ENCODE measurements at regions not wholly inside any gene's neighbourhood (a gene's known extent, or its start where the extent isn't known, plus 50 kb on each side); places are given as distances from the start of the nearest gene placed in this dataset.

DNA sequence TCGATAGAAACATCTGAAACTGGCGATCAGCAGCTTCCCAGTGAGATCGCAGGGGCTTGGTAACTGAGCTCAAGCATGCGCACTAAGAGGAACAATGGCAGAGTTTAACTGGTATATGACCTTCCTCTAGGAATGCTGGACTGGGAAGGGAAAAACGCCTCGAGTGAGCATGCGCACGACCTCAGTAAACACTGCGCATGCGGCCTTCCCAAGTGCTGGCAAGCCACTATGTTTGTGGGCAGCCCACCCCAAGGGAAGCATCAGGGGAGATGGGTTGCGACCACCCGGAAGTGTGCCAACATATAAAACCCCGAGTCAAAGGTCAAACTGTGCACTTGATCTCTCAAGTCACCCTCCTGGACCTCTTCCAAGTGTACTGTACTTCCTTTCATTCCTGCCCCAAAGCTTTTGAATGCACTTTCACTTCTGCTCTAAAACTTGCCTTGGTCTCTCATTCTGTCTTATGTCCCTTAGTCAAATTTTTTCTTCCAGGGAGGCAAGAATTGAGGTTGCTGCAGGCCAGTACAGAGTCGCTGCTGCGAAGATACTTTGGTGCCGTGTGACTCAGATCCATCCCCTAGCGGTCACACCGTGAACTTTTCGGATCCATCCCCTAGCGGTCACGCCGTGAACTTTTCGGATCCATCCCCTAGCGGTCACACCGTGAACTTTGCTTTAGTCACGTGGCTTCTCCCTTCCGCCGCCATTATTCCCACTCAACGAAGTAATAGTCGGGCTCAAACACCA is 243.3 kb downstream of the FAM43A start:
- H3K9me2 ChIP-seq (ENCODE audit: insufficient read depth) = 0 out of 2 replicates have a peak, but pooled peaks cover 3% of the 10 kb centered on the region
- POLR2A ChIA-PET (ENCODE audit: unreplicated experiment) = no interaction called here
- H3K4me3 ChIP-seq = no peak overlapping the region
- no peak for DNase-seq
- no peaks in the 10 kb centered on the region for H4K20me1 ChIP-seq (ENCODE audit: insufficient read depth)
- H3K4me1 ChIP-seq (replicated peaks; ENCODE audit: insufficient read depth) = peaks cover 30% of the 10 kb centered on the region
- CTCF ChIA-PET = interaction anchor here (0.7 to 0.8 kb wide), 2 partner anchors 25 to 246 kb away, joined by 3 read pairs; no protein-coding TSS in a partner anchor
- H3K9me3 ChIP-seq (ENCODE audit: insufficient read depth, low read depth) = peaks cover 7% of the 10 kb centered on the region; the same call in 1 of the 2 replicates
- intact Hi-C loops (cut with micrococcal nuclease; ENCODE audit: unreplicated experiment) = no loop called here
- H3K27ac ChIP-seq = no peak overlapping the region
- peaks cover 18% of the 10 kb centered on the region for H3F3A ChIP-seq (ENCODE audit: insufficient read depth, low read depth)
- no TSS peak for BruUV-seq (replicated peaks)
- no peak overlapping the region for H3K4me2 ChIP-seq
- H2AFZ ChIP-seq = no peak overlapping the region
- H3K36me3 ChIP-seq (ENCODE audit: low read depth) = no peaks in the 10 kb centered on the region
- H3K27me3 ChIP-seq (ENCODE audit: insufficient read depth, low read depth) = no peaks in the 10 kb centered on the region
- no peak for TF ChIP-seq EZH2 (IDR thresholded peaks at IDR 0.05; ENCODE audit: low read depth)
- TF ChIP-seq, protein P1, sequence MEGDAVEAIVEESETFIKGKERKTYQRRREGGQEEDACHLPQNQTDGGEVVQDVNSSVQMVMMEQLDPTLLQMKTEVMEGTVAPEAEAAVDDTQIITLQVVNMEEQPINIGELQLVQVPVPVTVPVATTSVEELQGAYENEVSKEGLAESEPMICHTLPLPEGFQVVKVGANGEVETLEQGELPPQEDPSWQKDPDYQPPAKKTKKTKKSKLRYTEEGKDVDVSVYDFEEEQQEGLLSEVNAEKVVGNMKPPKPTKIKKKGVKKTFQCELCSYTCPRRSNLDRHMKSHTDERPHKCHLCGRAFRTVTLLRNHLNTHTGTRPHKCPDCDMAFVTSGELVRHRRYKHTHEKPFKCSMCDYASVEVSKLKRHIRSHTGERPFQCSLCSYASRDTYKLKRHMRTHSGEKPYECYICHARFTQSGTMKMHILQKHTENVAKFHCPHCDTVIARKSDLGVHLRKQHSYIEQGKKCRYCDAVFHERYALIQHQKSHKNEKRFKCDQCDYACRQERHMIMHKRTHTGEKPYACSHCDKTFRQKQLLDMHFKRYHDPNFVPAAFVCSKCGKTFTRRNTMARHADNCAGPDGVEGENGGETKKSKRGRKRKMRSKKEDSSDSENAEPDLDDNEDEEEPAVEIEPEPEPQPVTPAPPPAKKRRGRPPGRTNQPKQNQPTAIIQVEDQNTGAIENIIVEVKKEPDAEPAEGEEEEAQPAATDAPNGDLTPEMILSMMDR (conservative IDR thresholded peaks at IDR 0.05) = no peak
- no peaks in the 10 kb centered on the region for H3K79me2 ChIP-seq (ENCODE audit: low read depth)

DNA sequence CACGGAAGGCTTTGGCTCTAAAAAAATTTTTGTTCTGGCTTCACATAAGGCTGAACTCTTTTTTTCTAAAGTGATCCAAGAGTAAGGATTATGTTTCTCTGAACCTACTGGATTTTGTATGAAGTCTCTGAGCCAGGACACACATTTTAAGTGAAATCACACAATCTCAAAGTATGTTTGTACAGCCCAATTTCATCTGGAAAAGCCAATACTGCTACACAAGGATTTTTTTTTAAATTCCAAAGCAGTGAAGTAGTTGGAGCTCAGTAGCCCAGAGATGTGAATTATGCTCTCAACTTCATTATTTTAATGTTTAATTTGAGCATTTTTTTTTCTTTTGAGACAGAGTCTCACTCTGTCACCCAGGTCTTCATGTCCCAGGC is 243.9 kb downstream of the FAM43A start:
- POLR2A ChIA-PET (ENCODE audit: unreplicated experiment) = no interaction called here
- Histone ChIP-seq H3K9me3 (ENCODE audit: insufficient read depth, low read depth) (peaks cover 7% of the 10 kb centered on the region; the same call in 1 of the 2 replicates), H3K36me3 (ENCODE audit: low read depth) (no peaks in the 10 kb centered on the region), H3F3A (ENCODE audit: insufficient read depth, low read depth) (peaks cover 18% of the 10 kb centered on the region), H3K79me2 (ENCODE audit: low read depth) (no peaks in the 10 kb centered on the region), H3K27ac (no peak overlapping the region), H3K27me3 (ENCODE audit: insufficient read depth, low read depth) (no peaks in the 10 kb centered on the region), H3K4me3 (no peak overlapping the region), H3K9me2 (ENCODE audit: insufficient read depth) (0 out of 2 replicates have a peak, but pooled peaks cover 3% of the 10 kb centered on the region), H2AFZ (no peak overlapping the region), H3K4me1 (replicated peaks; ENCODE audit: insufficient read depth) (peaks cover 31% of the 10 kb centered on the region), H3K4me2 (no peak overlapping the region), H4K20me1 (ENCODE audit: insufficient read depth) (no peaks in the 10 kb centered on the region)
- CTCF ChIA-PET = interaction anchor here (0.6 to 0.8 kb wide), 3 partner anchors 26 to 247 kb away, joined by 3 to 4 read pairs (median 3); no protein-coding TSS in a partner anchor
- TF ChIP-seq, protein P1 (conservative IDR thresholded peaks at IDR 0.05) = no peak
- TF ChIP-seq EZH2 (IDR thresholded peaks at IDR 0.05; ENCODE audit: low read depth) = no peak
- intact Hi-C loops (cut with micrococcal nuclease; ENCODE audit: unreplicated experiment) = no loop called here
- no TSS peak for BruUV-seq (replicated peaks)
- DNase-seq = no peak

DNA sequence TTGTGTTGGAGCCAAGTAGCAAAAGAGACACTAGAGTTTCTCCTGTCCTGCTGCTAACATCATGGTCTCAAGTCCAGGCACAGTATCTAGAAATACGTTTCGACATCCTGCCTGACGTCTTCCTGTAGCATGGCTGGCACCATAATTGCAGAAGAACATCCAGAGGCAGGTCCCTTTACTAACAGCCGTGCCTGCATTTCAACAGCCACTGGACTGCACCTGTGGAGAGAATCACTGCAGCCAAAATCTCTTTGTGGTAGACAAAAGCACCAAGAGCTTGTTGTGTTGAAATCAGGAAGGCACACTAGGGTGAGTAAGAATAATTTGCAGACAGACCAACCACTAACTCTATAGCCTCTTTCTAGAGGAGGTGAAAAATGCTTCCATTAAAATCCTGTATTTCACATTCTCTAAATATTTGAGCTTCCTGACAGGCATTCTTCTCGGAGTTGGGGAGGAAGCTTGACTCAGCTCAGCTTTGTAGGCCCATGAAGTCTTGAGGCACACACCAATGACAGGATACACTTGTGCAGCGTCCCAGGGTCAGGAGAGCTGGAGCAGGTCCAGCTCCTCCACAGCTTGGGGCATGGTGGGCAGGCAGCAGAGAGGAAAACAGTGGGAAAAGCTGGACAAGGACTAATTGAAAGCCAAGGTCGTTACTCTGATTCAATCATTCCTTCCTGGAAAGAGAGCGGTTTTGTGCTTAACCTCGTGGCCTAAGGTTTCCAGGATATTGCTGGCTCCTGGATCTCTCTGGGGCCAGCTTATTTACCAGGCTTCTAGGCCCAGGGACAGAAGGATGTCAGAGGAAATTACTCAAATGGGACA is 244.9 kb downstream of the FAM43A start:
- peak overlapping the region; percentile 20 for H3K27ac ChIP-seq
- no peaks in the 10 kb centered on the region for H3K27me3 ChIP-seq (ENCODE audit: insufficient read depth, low read depth)
- intact Hi-C loops (cut with micrococcal nuclease; ENCODE audit: unreplicated experiment) = loop anchor here (2.0 to 10.0 kb wide), 2 partner anchors 60 to 174 kb away; no protein-coding TSS in a partner anchor
- CTCF ChIA-PET = interaction anchor here (0.6 to 0.8 kb wide), 3 partner anchors 41 to 248 kb away, joined by 3 to 4 read pairs (median 4); no protein-coding TSS in a partner anchor
- no peak overlapping the region for H2AFZ ChIP-seq
- peaks cover 41% of the 10 kb centered on the region for H3K4me1 ChIP-seq (replicated peaks; ENCODE audit: insufficient read depth)
- H3K79me2 ChIP-seq (ENCODE audit: low read depth) = no peaks in the 10 kb centered on the region
- H3K4me2 ChIP-seq = peak overlapping the region; percentile 27
- peak; percentile 47 to 85 for DNase-seq
- TF ChIP-seq, protein P1 (conservative IDR thresholded peaks at IDR 0.05) = no peak
- no peaks in the 10 kb centered on the region for H4K20me1 ChIP-seq (ENCODE audit: insufficient read depth)
- no peak overlapping the region for H3K4me3 ChIP-seq
- BruUV-seq (replicated peaks) = no TSS peak
- peaks cover 18% of the 10 kb centered on the region for H3F3A ChIP-seq (ENCODE audit: insufficient read depth, low read depth)
- POLR2A ChIA-PET (ENCODE audit: unreplicated experiment) = interaction anchor here (0.6 kb wide), 1 partner anchor 240 kb away, joined by 5 read pairs; no protein-coding TSS in a partner anchor
- peaks cover 7% of the 10 kb centered on the region; the same call in 1 of the 2 replicates for H3K9me3 ChIP-seq (ENCODE audit: insufficient read depth, low read depth)
- H3K9me2 ChIP-seq (ENCODE audit: insufficient read depth) = 0 out of 2 replicates have a peak, but pooled peaks cover 3% of the 10 kb centered on the region
- no peaks in the 10 kb centered on the region for H3K36me3 ChIP-seq (ENCODE audit: low read depth)
